Sigmoid colon (tissue), 3 donors: ENCODE measurements at regions not wholly inside any gene's neighbourhood (a gene's known extent, or its start where the extent isn't known, plus 50 kb on each side); places are given as distances from the start of the nearest gene placed in this dataset.

Source experiments
- POLR2A ChIP-seq, 2 donors: fragments of 450-650 bp; IDR thresholded peaks; one replicate each; pipeline ENCODE4 v1.6.1; 2016; ENCODE audit warnings: antibody characterized with exemption in 2 of 2, mild to moderate bottlenecking in 2 of 2, moderate library complexity in 2 of 2
- TF ChIP-seq, protein P1 (sequence below), 4 experiments: fragments of 450-650 bp in 3 of 4; fragments of 200-600 bp in 1 of 4; IDR thresholded peaks; one replicate each; pipeline ENCODE4 v1.5.1; 2016 to 2019; ENCODE audit warnings: antibody characterized with exemption in 4 of 4, mild to moderate bottlenecking in 3 of 4, moderate library complexity in 2 of 4

DNA sequence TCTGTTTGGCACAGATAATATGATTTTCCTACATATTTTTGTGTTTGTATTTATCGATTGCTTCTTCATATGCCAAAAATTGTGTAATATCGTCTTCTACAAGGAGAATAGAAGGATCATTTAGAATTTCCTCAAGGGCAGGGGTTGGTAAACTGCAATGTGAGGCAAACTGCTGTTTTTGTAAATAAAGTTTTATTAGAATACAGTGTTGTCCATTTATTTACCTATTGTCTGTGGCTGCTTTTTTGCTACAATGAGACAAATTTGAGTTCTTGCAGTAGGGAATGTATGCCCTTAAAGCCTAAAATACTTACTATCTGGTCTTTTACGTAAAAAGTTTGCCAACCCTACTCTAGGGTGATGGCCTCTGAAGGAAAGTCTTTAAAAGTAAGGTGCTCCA is 509.5 kb downstream of the TMEM114 start:
- TF ChIP-seq, protein P1, sequence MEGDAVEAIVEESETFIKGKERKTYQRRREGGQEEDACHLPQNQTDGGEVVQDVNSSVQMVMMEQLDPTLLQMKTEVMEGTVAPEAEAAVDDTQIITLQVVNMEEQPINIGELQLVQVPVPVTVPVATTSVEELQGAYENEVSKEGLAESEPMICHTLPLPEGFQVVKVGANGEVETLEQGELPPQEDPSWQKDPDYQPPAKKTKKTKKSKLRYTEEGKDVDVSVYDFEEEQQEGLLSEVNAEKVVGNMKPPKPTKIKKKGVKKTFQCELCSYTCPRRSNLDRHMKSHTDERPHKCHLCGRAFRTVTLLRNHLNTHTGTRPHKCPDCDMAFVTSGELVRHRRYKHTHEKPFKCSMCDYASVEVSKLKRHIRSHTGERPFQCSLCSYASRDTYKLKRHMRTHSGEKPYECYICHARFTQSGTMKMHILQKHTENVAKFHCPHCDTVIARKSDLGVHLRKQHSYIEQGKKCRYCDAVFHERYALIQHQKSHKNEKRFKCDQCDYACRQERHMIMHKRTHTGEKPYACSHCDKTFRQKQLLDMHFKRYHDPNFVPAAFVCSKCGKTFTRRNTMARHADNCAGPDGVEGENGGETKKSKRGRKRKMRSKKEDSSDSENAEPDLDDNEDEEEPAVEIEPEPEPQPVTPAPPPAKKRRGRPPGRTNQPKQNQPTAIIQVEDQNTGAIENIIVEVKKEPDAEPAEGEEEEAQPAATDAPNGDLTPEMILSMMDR (IDR thresholded peaks at IDR 0.05): no peak
- no peak for TF ChIP-seq POLR2A (IDR thresholded peaks at IDR 0.05)
